Tibial nerve (tissue), 4 donors: ENCODE measurements at regions not wholly inside any gene's neighbourhood (a gene's known extent, or its start where the extent isn't known, plus 50 kb on each side); places are given as distances from the start of the nearest gene placed in this dataset.

Source experiments
- DNase-seq, 2 donors: peaks; one replicate each; pipeline ENCODE4 v3.0.0-alpha.2; 2019; ENCODE audit warnings: low spot score in 2 of 2
- H3K27ac ChIP-seq, 4 donors: fragments of 200-600 bp; sonication (generic) in 3 of 4; one replicate each; pipeline ENCODE4 v1.5.1; 2017 to 2019; ENCODE audit warnings: mild to moderate bottlenecking in 1 of 4
- H3K27me3 ChIP-seq, 2 donors: fragments of 200-600 bp; sonication (generic) in 1 of 2; one replicate each; pipeline versions ENCODE4 v1.5.1 to v1.6.0; 2017 to 2019
- H3K36me3 ChIP-seq, 3 donors: fragments of 200-600 bp; sonication (generic); one replicate each; pipeline ENCODE4 v1.5.1; 2018 to 2019
- H3K4me1 ChIP-seq, 4 donors: fragments of 200-600 bp; sonication (generic) in 3 of 4; one replicate each; pipeline ENCODE4 v1.5.1; 2017 to 2019
- H3K4me3 ChIP-seq, 4 donors: fragments of 200-600 bp; sonication (generic) in 3 of 4; one replicate each; pipeline ENCODE4 v1.5.1; 2017 to 2019; ENCODE audit warnings: mild to moderate bottlenecking in 1 of 4, moderate library complexity in 1 of 4
- H3K9me3 ChIP-seq, 4 donors: fragments of 200-600 bp; sonication (generic) in 3 of 4; one replicate each; pipeline ENCODE4 v1.5.1; 2017 to 2019
- CTCF ChIP-seq, 5 experiments: fragments of 200-600 bp in 3 of 5; fragments of 450-650 bp in 2 of 5; sonication (generic) in 3 of 5; IDR thresholded peaks; one replicate each; pipeline ENCODE4 v1.5.1; 2016 to 2019; ENCODE audit warnings: antibody characterized with exemption in 5 of 5, mild to moderate bottlenecking in 3 of 5, moderate library complexity in 2 of 5
- EP300 ChIP-seq, 2 donors: sonication (generic); formaldehyde crosslinking; IDR thresholded peaks; one replicate each; pipeline ENCODE4 v1.6.1; 2017; ENCODE audit warnings: antibody characterized with exemption in 2 of 2, mild to moderate bottlenecking in 1 of 2
- POLR2A ChIP-seq, 2 donors: fragments of 450-650 bp; IDR thresholded peaks; one replicate each; pipeline ENCODE4 v1.6.1; 2017; ENCODE audit warnings: antibody characterized with exemption in 2 of 2, mild to moderate bottlenecking in 2 of 2, moderate library complexity in 2 of 2
- WGBS, 2 donors: methylation state at CpG; one replicate each; pipeline ENCODE4 v1.1.5; 2018; 5-methylcytosine and 5-hydroxymethylcytosine counted together

GRCh38 chr5:159403906-159404681 lies 73.8 kb upstream of the IL12B start:
- Histone ChIP-seq H3K9me3 (no peaks in the 10 kb centered on the region), H3K27ac (no peak overlapping the region), H3K4me3 (no peak overlapping the region), H3K27me3 (no peaks in the 10 kb centered on the region), H3K36me3 (no peaks in the 10 kb centered on the region), H3K4me1 (no peaks in the 10 kb centered on the region)
- no peak for DNase-seq
- no peak for TF ChIP-seq EP300 (IDR thresholded peaks at IDR 0.05)
- TF ChIP-seq CTCF (IDR thresholded peaks at IDR 0.05), result no peak
- no peak for TF ChIP-seq POLR2A (IDR thresholded peaks at IDR 0.05)
- WGBS, 2 donors, result 58 to 61% methylated on average over 6 of the region's 6 CpGs

GRCh38 chr5:159405611-159406031 lies 75.3 kb upstream of the IL12B start:
- no peak overlapping the region for H3K4me3 ChIP-seq
- 51 to 53% methylated on average over 5 of the region's 5 CpGs for WGBS, 2 donors
- no peaks in the 10 kb centered on the region for H3K4me1 ChIP-seq
- no peak for DNase-seq
- no peaks in the 10 kb centered on the region for H3K27me3 ChIP-seq
- H3K27ac ChIP-seq, result no peak overlapping the region
- no peaks in the 10 kb centered on the region for H3K36me3 ChIP-seq
- TF ChIP-seq CTCF (IDR thresholded peaks at IDR 0.05), result no peak
- TF ChIP-seq POLR2A (IDR thresholded peaks at IDR 0.05), result no peak
- no peak for TF ChIP-seq EP300 (IDR thresholded peaks at IDR 0.05)
- H3K9me3 ChIP-seq, result no peaks in the 10 kb centered on the region

- Histone ChIP-seq H3K27ac (no peak overlapping the region), H3K36me3 (no peaks in the 10 kb centered on the region), H3K4me3 (no peak overlapping the region), H3K9me3 (no peaks in the 10 kb centered on the region), H3K27me3 (no peaks in the 10 kb centered on the region), H3K4me1 (no peaks in the 10 kb centered on the region)
- DNase-seq, result no peak
- no peak for TF ChIP-seq POLR2A (IDR thresholded peaks at IDR 0.05)
- WGBS, 2 donors, result 46 to 61% methylated on average over 3 of the region's 3 CpGs
Measured at GRCh38 chr5:159406571-159406970, 76.3 kb upstream of the IL12B start.

- H3K9me3 ChIP-seq, result no peaks in the 10 kb centered on the region
- WGBS, 2 donors, result 81 to 83% methylated on average over 4 of the region's 4 CpGs
- H3K27ac ChIP-seq, result no peak overlapping the region
- H3K27me3 ChIP-seq, result no peaks in the 10 kb centered on the region
- TF ChIP-seq POLR2A (IDR thresholded peaks at IDR 0.05), result no peak
- TF ChIP-seq EP300 (IDR thresholded peaks at IDR 0.05), result no peak
- TF ChIP-seq CTCF (IDR thresholded peaks at IDR 0.05), result no peak
- no peak for DNase-seq
- H3K4me1 ChIP-seq, result no peaks in the 10 kb centered on the region
- H3K36me3 ChIP-seq, result no peaks in the 10 kb centered on the region
- H3K4me3 ChIP-seq, result no peak overlapping the region
Measured at GRCh38 chr5:159409801-159410200, 79.5 kb upstream of the IL12B start.

- H3K9me3 ChIP-seq, result no peaks in the 10 kb centered on the region
- WGBS, 2 donors, result 72 to 80% methylated on average over 2 of the region's 2 CpGs
- TF ChIP-seq EP300 (IDR thresholded peaks at IDR 0.05) (no peak), POLR2A (IDR thresholded peaks at IDR 0.05) (no peak), CTCF (IDR thresholded peaks at IDR 0.05) (no peak)
- no peaks in the 10 kb centered on the region for H3K36me3 ChIP-seq
- H3K27ac ChIP-seq, result no peak overlapping the region
- no peaks in the 10 kb centered on the region for H3K4me1 ChIP-seq
- no peak for DNase-seq
- H3K27me3 ChIP-seq, result no peaks in the 10 kb centered on the region
- H3K4me3 ChIP-seq, result no peak overlapping the region
Measured at GRCh38 chr5:159410480-159410879, 80.2 kb upstream of the IL12B start.
